ENCODE measurements at regions not wholly inside any gene's neighbourhood (a gene's known extent, or its start where the extent isn't known, plus 50 kb on each side); places are given as distances from the start of the nearest gene placed in this dataset.

GRCh38 chr1:218591966-218592365 is 246.8 kb downstream of the TGFB2 start:
- DNase-seq (ENCODE audit: low spot score), result no peak
- no peak for TF ChIP-seq CTCF (IDR thresholded peaks at IDR 0.05; ENCODE audit: extremely low read depth, missing control alignments)

DNA sequence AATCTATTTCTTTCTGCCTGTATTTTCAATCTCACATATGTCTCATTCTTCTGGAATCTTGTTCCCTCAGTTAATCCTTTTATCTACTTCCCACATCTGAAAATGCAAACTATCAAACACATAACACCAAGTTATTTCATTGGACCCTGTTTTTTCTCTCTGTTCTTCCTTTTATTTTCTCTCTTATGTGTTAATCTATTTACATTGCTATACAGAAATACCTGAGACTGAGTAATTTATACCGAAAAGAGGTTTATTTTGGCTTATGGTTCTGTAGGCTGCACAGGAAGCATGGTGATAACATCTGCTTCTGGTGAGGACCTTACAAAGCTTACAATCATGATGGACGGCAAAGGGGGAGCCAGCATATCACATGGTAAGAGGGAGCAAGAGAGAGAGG is 247.6 kb downstream of the TGFB2 start:
- TF ChIP-seq CTCF (IDR thresholded peaks at IDR 0.05; ENCODE audit: extremely low read depth, missing control alignments), result no peak
- no peak for DNase-seq (ENCODE audit: low spot score)

GRCh38 chr1:218600968-218601367 is 255.8 kb downstream of the TGFB2 start:
- DNase-seq (ENCODE audit: low spot score), result no peak
- no peak for TF ChIP-seq CTCF (IDR thresholded peaks at IDR 0.05; ENCODE audit: extremely low read depth, missing control alignments)

- TF ChIP-seq CTCF (IDR thresholded peaks at IDR 0.05; ENCODE audit: extremely low read depth, missing control alignments), result no peak
These were observed 259.1 kb downstream of the TGFB2 start for GRCh38 chr1:218604217-218604616.

GRCh38 chr1:218611916-218612585 is 266.9 kb downstream of the TGFB2 start:
- DNase-seq (ENCODE audit: low spot score), result no peak
- no peak for TF ChIP-seq CTCF (IDR thresholded peaks at IDR 0.05; ENCODE audit: extremely low read depth, missing control alignments)

More at GRCh38 chr1:218604217-218604616, 259.1 kb downstream of the TGFB2 start:
- no peak for DNase-seq (ENCODE audit: low spot score)

DNA sequence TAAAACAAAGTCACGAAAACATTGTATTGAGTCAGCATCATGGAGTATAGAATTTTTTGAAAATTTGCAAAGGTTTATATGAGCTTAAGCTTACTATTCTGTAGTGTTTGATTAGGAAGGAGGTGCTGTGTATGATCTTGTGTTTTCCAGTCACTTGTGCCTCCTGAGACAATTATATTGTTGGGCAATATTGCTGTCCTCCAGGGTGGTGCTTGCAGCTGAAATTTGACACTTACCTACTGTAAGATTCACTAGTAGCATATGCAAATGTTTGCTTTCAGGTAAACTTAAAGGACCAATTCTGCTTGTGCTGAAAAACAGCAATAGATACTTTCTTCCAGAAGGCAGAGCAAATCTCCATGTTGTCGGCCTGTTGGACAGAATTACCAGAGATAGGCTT is 268.0 kb downstream of the TGFB2 start:
- DNase-seq (ENCODE audit: low spot score), result no peak
- no peak for TF ChIP-seq CTCF (IDR thresholded peaks at IDR 0.05; ENCODE audit: extremely low read depth, missing control alignments)

DNA sequence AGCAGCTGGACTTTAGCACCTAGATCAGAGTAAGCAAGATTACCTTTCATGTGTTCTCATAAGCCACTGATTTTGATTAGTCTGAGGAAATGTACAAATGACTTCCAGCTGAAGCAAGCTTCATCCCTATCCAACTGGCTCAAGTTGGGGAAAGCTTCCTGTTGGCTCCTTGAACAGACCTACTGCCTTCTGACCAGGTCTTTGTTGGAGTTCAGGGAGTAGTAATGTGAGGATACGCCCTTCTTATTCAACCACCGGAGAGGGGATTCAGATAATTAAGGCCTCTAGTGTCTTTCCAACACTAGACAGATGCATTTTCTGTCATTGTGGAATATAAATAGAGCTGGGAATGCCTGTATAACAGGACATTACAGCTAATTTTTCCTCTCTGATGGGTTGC is 268.9 kb downstream of the TGFB2 start:
- TF ChIP-seq CTCF (IDR thresholded peaks at IDR 0.05; ENCODE audit: extremely low read depth, missing control alignments), result no peak
- DNase-seq (ENCODE audit: low spot score), result no peak

Data from GM20000 (cell line).